Fibroblast of pulmonary artery (primary cell): ENCODE measurements at regions not wholly inside any gene's neighbourhood (a gene's known extent, or its start where the extent isn't known, plus 50 kb on each side); places are given as distances from the start of the nearest gene placed in this dataset.
"Not testable (repeated sequence)": the region's sequence is repeated elsewhere in the genome, so short reads cannot be mapped to it uniquely, and the experiment has no call there.

Source experiments
- DNase-seq: peaks from one replicate; pipeline ENCODE4 v3.0.0-alpha.2; 2010; ENCODE audit warnings: low read depth
- H3K4me3 ChIP-seq: replicated peaks from 2 replicates; pipeline ENCODE4 v1.5.1; 2011; ENCODE audit warnings: low read depth, mild to moderate bottlenecking, control low read depth, low read length, moderate library complexity
- CTCF ChIP-seq: IDR thresholded peaks from 2 replicates; pipeline ENCODE4 v1.5.1; 2011; ENCODE audit warnings: mild to moderate bottlenecking, control low read depth, low read length, inconsistent platforms; ENCODE audit errors: missing control alignments

GRCh38 chr5:10892147-10892910 lies 131.3 kb upstream of the DAP start:
- no peak for DNase-seq
- no peak for TF ChIP-seq CTCF
- H3K4me3 ChIP-seq: no peak overlapping the region

- TF ChIP-seq CTCF: no peak
- H3K4me3 ChIP-seq: no peak overlapping the region
- no peak for DNase-seq
Measured at GRCh38 chr5:10891193-10891592, 130.2 kb upstream of the DAP start.

- no peak for TF ChIP-seq CTCF
- no peak overlapping the region for H3K4me3 ChIP-seq
- no peak for DNase-seq
Measured at GRCh38 chr5:10886497-10886896, 125.5 kb upstream of the DAP start.

GRCh38 chr5:10885026-10885425 lies 124.0 kb upstream of the DAP start:
- no peak overlapping the region for H3K4me3 ChIP-seq
- no peak for DNase-seq
- TF ChIP-seq CTCF: no peak

- not testable (repeated sequence) for H3K4me3 ChIP-seq, DNase-seq
Measured at GRCh38 chr5:10883945-10884344, 122.9 kb upstream of the DAP start.

GRCh38 chr5:10880934-10881333 lies 119.9 kb upstream of the DAP start:
- no peak for TF ChIP-seq CTCF
- DNase-seq: no peak

GRCh38 chr5:10876996-10877395 lies 116.0 kb upstream of the DAP start:
- not testable (repeated sequence) for DNase-seq, H3K4me3 ChIP-seq

More at GRCh38 chr5:10880934-10881333, 119.9 kb upstream of the DAP start:
- no peak overlapping the region for H3K4me3 ChIP-seq

GRCh38 chr5:10876006-10876744 lies 115.1 kb upstream of the DAP start:
- H3K4me3 ChIP-seq: no peak overlapping the region
- no peak for TF ChIP-seq CTCF
- no peak for DNase-seq
